ENCODE measurements at regions not wholly inside any gene's neighbourhood (a gene's known extent, or its start where the extent isn't known, plus 50 kb on each side); places are given as distances from the start of the nearest gene placed in this dataset.

DNA sequence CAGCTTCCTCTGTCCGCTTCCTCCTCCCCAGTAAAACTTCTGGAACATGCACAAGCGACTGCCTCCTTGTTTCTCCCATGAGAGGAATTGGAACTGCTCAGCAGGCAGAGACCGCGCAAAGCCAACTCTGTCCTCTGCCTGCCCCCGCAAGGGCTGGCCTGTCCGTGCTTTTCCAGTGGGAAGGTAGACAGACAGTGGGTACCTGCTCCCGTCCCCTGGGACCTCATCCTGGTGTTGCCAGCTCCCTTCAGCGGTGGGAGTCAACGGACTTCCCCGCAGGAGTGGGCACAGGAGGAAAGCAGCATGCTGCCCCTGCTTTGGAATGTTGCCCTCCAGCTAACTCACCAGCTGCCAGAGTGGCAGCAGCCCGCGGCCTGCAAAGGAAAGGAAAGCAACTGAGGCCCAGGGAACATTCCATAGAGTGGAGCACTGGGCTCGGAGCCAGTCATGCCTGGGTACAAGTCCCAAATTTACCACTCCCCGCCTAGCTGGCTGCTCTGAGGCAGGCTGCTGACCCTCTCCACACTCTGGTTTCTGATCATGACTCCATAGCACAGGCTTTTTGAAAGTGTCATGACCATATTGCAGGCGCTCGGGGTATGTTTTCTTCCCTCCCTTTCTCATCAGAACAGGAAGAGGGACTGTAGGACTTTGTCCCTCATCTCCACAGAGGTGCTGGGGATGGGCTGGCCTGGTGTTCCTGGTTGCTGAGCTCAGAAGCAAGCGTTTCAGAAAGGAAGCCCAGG is 89.2 kb upstream of the CLMN start:
- no peak overlapping the region for H3K4me3 Mint-ChIP-seq (ENCODE audit: unreplicated experiment)
- TF ChIP-seq, protein P1, sequence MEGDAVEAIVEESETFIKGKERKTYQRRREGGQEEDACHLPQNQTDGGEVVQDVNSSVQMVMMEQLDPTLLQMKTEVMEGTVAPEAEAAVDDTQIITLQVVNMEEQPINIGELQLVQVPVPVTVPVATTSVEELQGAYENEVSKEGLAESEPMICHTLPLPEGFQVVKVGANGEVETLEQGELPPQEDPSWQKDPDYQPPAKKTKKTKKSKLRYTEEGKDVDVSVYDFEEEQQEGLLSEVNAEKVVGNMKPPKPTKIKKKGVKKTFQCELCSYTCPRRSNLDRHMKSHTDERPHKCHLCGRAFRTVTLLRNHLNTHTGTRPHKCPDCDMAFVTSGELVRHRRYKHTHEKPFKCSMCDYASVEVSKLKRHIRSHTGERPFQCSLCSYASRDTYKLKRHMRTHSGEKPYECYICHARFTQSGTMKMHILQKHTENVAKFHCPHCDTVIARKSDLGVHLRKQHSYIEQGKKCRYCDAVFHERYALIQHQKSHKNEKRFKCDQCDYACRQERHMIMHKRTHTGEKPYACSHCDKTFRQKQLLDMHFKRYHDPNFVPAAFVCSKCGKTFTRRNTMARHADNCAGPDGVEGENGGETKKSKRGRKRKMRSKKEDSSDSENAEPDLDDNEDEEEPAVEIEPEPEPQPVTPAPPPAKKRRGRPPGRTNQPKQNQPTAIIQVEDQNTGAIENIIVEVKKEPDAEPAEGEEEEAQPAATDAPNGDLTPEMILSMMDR (IDR thresholded peaks at IDR 0.05; ENCODE audit: insufficient read depth, low read depth, low read length): no peak
- no peak for TF ChIP-seq EZH2 (IDR thresholded peaks at IDR 0.05; ENCODE audit: insufficient read depth, low read length)
- H3K9me3 Mint-ChIP-seq (ENCODE audit: unreplicated experiment): peaks cover 2% of the 10 kb centered on the region
- H3K9me3 ChIP-seq (ENCODE audit: insufficient read depth, low read depth, low read length): no peaks in the 10 kb centered on the region
- H3K27me3 ChIP-seq (ENCODE audit: insufficient read depth, low read length): no peaks in the 10 kb centered on the region
- H3K27ac ChIP-seq (ENCODE audit: low read depth, low read length): no peak overlapping the region
- H3K4me2 ChIP-seq (ENCODE audit: low read length): no peak overlapping the region
- DNase-seq (ENCODE audit: low read depth): no peak
- H4K20me1 ChIP-seq (ENCODE audit: insufficient read depth, low read length): no peaks in the 10 kb centered on the region
- FAIRE-seq: no peak
- H3K4me3 ChIP-seq (ENCODE audit: insufficient read depth, low read depth, low read length): no peak overlapping the region
- no peaks in the 10 kb centered on the region for H3K36me3 ChIP-seq (ENCODE audit: insufficient read depth, low read length)
- no peak overlapping the region for H3K9ac ChIP-seq (ENCODE audit: low read length)
- no peaks in the 10 kb centered on the region for H3K79me2 ChIP-seq (ENCODE audit: insufficient read depth, low read length)
- no peaks in the 10 kb centered on the region for H3K4me1 Mint-ChIP-seq (ENCODE audit: low read depth, unreplicated experiment)
- no peaks in the 10 kb centered on the region for H3K4me1 ChIP-seq (ENCODE audit: insufficient read depth, low read length)
- no peak overlapping the region for H2AFZ ChIP-seq (ENCODE audit: low read depth, low read length)
- no peaks in the 10 kb centered on the region for H3K36me3 Mint-ChIP-seq (ENCODE audit: low read depth, unreplicated experiment)
- peaks cover 53% of the 10 kb centered on the region for H3K27me3 Mint-ChIP-seq (ENCODE audit: low read depth, unreplicated experiment)
- H3K27ac Mint-ChIP-seq (ENCODE audit: unreplicated experiment): no peak overlapping the region

DNA sequence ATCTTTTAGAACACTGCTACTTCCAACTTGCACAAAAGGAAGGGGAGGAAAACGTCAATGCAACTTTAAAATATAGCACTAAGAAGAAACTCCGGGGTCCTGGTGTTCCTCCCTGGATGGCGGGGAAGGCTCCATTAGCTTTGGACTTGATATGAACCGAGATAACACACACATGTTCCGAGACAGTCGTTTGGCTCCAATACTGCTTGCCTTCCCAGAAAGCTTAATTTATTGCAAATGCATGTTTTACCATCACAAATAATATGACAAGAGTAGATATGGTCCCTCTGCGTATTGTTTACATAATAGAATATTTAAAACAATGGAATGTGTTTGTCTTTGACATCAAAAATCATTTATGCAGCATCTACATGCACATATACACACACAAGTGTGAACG is 87.6 kb upstream of the CLMN start:
- peaks cover 2% of the 10 kb centered on the region for H3K9me3 Mint-ChIP-seq (ENCODE audit: unreplicated experiment)
- FAIRE-seq: no peak

More for the DNA sequence above, 87.6 kb upstream of the CLMN start:
- Histone ChIP-seq H3K27me3 (ENCODE audit: insufficient read depth, low read length) (no peaks in the 10 kb centered on the region), H3K36me3 (ENCODE audit: insufficient read depth, low read length) (no peaks in the 10 kb centered on the region), H3K4me3 (ENCODE audit: insufficient read depth, low read depth, low read length) (no peak overlapping the region), H3K9ac (ENCODE audit: low read length) (no peak overlapping the region), H2AFZ (ENCODE audit: low read depth, low read length) (no peak overlapping the region), H4K20me1 (ENCODE audit: insufficient read depth, low read length) (no peaks in the 10 kb centered on the region), H3K4me2 (ENCODE audit: low read length) (no peak overlapping the region), H3K9me3 (ENCODE audit: insufficient read depth, low read depth, low read length) (no peaks in the 10 kb centered on the region), H3K27ac (ENCODE audit: low read depth, low read length) (no peak overlapping the region), H3K79me2 (ENCODE audit: insufficient read depth, low read length) (no peaks in the 10 kb centered on the region), H3K4me1 (ENCODE audit: insufficient read depth, low read length) (no peaks in the 10 kb centered on the region)
- no peaks in the 10 kb centered on the region for H3K4me1 Mint-ChIP-seq (ENCODE audit: low read depth, unreplicated experiment)
- H3K27ac Mint-ChIP-seq (ENCODE audit: unreplicated experiment): no peak overlapping the region
- no peak for DNase-seq (ENCODE audit: low read depth)
- peaks cover 46% of the 10 kb centered on the region for H3K27me3 Mint-ChIP-seq (ENCODE audit: low read depth, unreplicated experiment)
- no peak overlapping the region for H3K4me3 Mint-ChIP-seq (ENCODE audit: unreplicated experiment)
- TF ChIP-seq, protein P1 (IDR thresholded peaks at IDR 0.05; ENCODE audit: insufficient read depth, low read depth, low read length): no peak
- no peak for TF ChIP-seq EZH2 (IDR thresholded peaks at IDR 0.05; ENCODE audit: insufficient read depth, low read length)
- no peaks in the 10 kb centered on the region for H3K36me3 Mint-ChIP-seq (ENCODE audit: low read depth, unreplicated experiment)
